ENCODE measurements at regions not wholly inside any gene's neighbourhood (a gene's known extent, or its start where the extent isn't known, plus 50 kb on each side); places are given as distances from the start of the nearest gene placed in this dataset.

DNA sequence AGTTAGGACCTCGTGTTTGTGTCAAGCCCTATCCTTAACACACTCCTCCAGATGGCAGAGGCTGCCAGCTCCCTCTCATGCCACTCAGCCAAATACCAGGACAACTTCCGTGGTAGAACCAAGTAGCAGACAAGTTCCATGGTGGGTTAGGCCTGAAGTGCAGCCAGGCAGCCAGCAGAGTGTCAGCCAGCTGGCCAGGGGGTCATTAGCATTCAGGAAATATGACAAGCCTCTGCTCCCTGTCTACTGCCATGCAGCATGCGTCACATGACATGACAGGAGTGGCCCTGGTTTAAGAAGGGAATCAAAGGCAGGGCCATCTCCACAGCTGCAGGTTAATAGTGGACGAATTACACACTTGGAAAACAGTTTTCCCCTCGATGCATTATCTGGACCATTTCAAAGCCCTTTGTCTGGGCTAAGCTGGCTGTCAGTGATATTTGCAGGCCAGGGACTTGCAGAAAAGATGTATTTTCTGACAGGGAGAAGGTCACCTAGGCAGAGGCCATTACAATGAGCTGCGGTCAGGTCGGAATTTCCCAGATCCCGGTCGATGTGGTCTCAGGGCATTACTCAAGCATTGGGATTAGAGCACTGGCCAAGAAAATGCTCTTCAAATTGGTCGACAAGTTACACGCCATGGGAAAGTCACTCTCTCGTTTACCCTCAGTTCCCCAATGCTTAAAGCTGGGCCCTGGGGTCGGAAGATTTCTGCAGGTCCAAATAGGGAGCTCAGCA, 461.7 kb upstream of the CADM1 start:
- no peak overlapping the region for H3K4me3 ChIP-seq
- ATAC-seq (peak; percentile 93), DNase-seq (peak in 1 of 4 donors; percentile 54)
- no peak overlapping the region for H3K27ac ChIP-seq
- no peak for TF ChIP-seq CTCF (IDR thresholded peaks at IDR 0.05)
- peaks cover 0 to 8% of the 10 kb centered on the region in 2 donors for H3K27me3 ChIP-seq
- intact Hi-C loops (cut with DNase I) = no loop called here
- no peaks in the 10 kb centered on the region for H3K36me3 ChIP-seq
- H3K4me1 ChIP-seq = peaks cover 0 to 6% of the 10 kb centered on the region in 2 donors
- H3K9me3 ChIP-seq = no peaks in the 10 kb centered on the region

DNA sequence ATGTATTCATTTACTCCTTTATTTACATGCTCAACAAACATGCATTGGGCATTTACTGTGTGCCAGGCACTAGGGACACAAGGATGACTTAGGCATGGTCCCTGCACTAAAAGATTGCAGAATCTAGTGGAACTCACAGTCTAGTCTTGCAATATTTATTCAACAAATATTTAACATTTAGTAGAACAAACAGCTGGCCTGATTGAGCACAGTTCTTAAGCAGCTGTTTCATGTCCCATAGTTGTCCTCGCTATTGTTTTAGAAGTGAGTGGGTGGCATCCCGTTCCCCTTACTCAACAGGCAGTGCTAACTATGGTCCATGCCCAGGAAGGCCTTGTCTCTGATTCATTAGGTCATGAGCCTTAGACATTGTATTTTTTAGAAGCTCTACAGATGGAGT, 459.9 kb upstream of the CADM1 start:
- H3K4me3 ChIP-seq = no peak overlapping the region
- H3K27ac ChIP-seq = no peak overlapping the region
- no peak for TF ChIP-seq CTCF (IDR thresholded peaks at IDR 0.05)
- intact Hi-C loops (cut with DNase I) = no loop called here
- ATAC-seq (no peak), DNase-seq (no peak)
- H3K27me3 ChIP-seq = peaks cover 0 to 15% of the 10 kb centered on the region in 2 donors
- H3K4me1 ChIP-seq = peaks cover 0 to 6% of the 10 kb centered on the region in 2 donors
- H3K9me3 ChIP-seq = no peaks in the 10 kb centered on the region
- no peaks in the 10 kb centered on the region for H3K36me3 ChIP-seq

DNA sequence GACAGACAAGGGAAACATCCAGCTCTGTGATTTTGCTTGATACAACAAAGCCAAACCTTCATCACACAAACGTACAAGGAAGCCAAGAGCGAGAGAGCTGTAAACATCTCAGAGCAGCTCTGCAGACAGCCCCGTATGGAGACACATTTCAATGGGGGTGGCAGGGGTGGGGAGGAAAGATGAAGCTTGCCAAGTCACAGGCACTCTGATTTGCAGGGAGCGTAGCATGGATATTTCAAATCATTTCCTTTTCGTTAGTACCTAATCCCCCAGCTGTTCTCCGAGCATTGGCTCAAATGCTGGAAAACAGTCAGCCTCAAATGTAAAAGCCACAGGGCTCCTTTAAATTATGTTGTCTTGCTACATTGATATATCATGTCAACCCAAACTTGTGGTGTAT, 458.9 kb upstream of the CADM1 start:
- no peak overlapping the region for H3K4me3 ChIP-seq
- H3K9me3 ChIP-seq = no peaks in the 10 kb centered on the region
- DNase-seq (peak in 2 of 4 donors; percentile 43 to 59), ATAC-seq (no peak)
- no peaks in the 10 kb centered on the region for H3K36me3 ChIP-seq
- TF ChIP-seq CTCF (IDR thresholded peaks at IDR 0.05) = no peak
- intact Hi-C loops (cut with DNase I) = no loop called here
- H3K4me1 ChIP-seq = peaks cover 0 to 6% of the 10 kb centered on the region in 2 donors
- H3K27ac ChIP-seq = no peak overlapping the region
- H3K27me3 ChIP-seq = peaks cover 0 to 24% of the 10 kb centered on the region in 2 donors

DNA sequence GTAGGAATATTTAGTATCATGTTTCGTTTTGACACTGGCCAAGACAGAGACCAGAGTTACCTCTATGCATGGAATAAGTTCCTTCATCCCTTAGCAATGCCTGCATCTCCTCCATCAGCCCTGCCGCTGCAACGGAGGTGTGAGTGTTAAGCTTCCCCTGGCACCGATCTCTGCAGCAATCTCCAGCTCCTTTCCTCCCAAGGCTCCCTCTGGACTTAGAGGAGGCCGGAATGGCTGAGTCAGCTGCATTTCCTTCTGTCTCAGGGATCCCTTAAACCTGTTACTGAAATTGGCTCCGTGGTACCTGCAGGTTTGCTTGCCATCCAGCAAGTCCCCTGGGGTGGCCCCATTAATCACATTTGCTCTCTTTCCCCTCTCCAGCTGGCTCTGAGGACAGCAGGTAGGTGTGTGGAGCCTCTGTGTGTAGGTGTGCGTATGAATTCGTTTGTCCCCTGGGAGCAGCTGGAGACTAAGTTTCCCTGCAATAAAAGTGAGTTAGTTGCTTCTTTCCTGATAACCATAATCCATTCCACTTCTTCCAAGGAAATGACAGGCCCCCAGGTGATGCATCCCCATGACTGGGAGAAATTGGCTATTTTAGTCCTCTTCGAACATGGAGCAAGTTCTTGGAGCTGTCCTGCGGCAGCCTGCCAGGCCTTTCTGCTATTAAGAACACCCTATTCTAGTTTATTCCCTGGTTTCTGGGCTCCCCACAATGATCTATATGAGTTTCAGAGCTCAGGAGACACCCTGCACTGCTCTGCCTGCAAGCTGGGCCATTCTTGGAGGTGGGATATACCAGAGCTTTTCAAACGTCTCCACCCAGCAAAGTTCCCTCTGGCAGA, 457.2 kb upstream of the CADM1 start:
- Histone ChIP-seq H3K27ac (no peak overlapping the region), H3K4me1 (peaks cover 0 to 6% of the 10 kb centered on the region in 2 donors), H3K36me3 (no peaks in the 10 kb centered on the region), H3K4me3 (no peak overlapping the region), H3K27me3 (peaks cover 0 to 27% of the 10 kb centered on the region in 2 donors), H3K9me3 (no peaks in the 10 kb centered on the region)
- TF ChIP-seq CTCF (IDR thresholded peaks at IDR 0.05) = no peak
- DNase-seq = no peak
- intact Hi-C loops (cut with DNase I) = no loop called here
- ATAC-seq = no peak

- Histone ChIP-seq H3K27ac (no peak overlapping the region), H3K4me1 (no peaks in the 10 kb centered on the region), H3K4me3 (no peak overlapping the region), H3K36me3 (no peaks in the 10 kb centered on the region), H3K9me3 (no peaks in the 10 kb centered on the region), H3K27me3 (peaks cover 0 to 31% of the 10 kb centered on the region in 2 donors)
- intact Hi-C loops (cut with DNase I) = no loop called here
- TF ChIP-seq CTCF (IDR thresholded peaks at IDR 0.05) = no peak
- no peak for DNase-seq
- ATAC-seq = no peak
Observed at GRCh38 chr11:115959081-115959486, 454.9 kb upstream of the CADM1 start.
